ENCODE measurements at regions not wholly inside any gene's neighbourhood (a gene's known extent, or its start where the extent isn't known, plus 50 kb on each side); places are given as distances from the start of the nearest gene placed in this dataset.

DNA sequence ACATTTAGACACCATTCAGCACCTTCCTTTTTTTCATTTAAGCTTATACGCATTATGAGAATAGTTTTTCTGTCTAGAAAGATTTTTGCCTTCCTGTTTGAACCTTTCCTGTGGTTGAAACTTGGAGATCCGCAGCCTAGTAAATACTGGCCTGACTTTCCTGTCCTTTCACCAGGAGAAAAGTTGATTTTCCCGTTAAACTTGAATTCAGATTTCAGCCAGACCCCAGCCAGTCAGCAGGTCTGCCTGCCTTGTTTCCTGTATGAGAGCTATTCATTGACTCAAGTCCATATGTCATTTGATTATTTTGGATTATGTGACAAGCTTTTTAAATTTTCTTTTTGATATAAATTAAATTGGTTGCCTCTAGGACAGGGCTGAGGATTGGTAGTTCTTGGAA is 71.5 kb downstream of the EVX1 start:
- H3K4me1 Mint-ChIP-seq (ENCODE audit: low read depth): peaks cover 6% of the 10 kb centered on the region; the same call in 1 of the 2 replicates

GRCh38 chr7:27315066-27315465 is 72.5 kb downstream of the EVX1 start:
- TF ChIP-seq CTCF (IDR thresholded peaks at IDR 0.05): no peak
- H3K36me3 Mint-ChIP-seq (ENCODE audit: low read depth): no peaks in the 10 kb centered on the region
- no peak for DNase-seq
- H3K9me3 Mint-ChIP-seq: peaks cover 5% of the 10 kb centered on the region; the same call in 1 of the 2 replicates
- H3K4me3 Mint-ChIP-seq: no peak overlapping the region
- peaks cover 6% of the 10 kb centered on the region; the same call in 1 of the 2 replicates for H3K4me1 Mint-ChIP-seq (ENCODE audit: low read depth)
- peaks cover 10% of the 10 kb centered on the region for H3K27me3 Mint-ChIP-seq (ENCODE audit: insufficient read depth)
- H3K27ac Mint-ChIP-seq: no peak overlapping the region

More for the DNA sequence above, 71.5 kb downstream of the EVX1 start:
- H3K36me3 Mint-ChIP-seq (ENCODE audit: low read depth): no peaks in the 10 kb centered on the region
- no peak overlapping the region for H3K4me3 Mint-ChIP-seq
- H3K27me3 Mint-ChIP-seq (ENCODE audit: insufficient read depth): peaks cover 10% of the 10 kb centered on the region
- TF ChIP-seq CTCF (IDR thresholded peaks at IDR 0.05): no peak
- no peak for DNase-seq
- peaks cover 2% of the 10 kb centered on the region; the same call in 1 of the 2 replicates for H3K9me3 Mint-ChIP-seq
- no peak overlapping the region for H3K27ac Mint-ChIP-seq

GRCh38 chr7:27316311-27316710 is 73.7 kb downstream of the EVX1 start:
- Mint-ChIP-seq H3K27me3 (ENCODE audit: insufficient read depth) (peaks cover 6% of the 10 kb centered on the region), H3K4me3 (no peak overlapping the region), H3K4me1 (ENCODE audit: low read depth) (peaks cover 6% of the 10 kb centered on the region; the same call in 1 of the 2 replicates), H3K36me3 (ENCODE audit: low read depth) (no peaks in the 10 kb centered on the region), H3K9me3 (peaks cover 5% of the 10 kb centered on the region; the same call in 1 of the 2 replicates), H3K27ac (no peak overlapping the region)
- DNase-seq: no peak
- TF ChIP-seq CTCF (IDR thresholded peaks at IDR 0.05): no peak

DNA sequence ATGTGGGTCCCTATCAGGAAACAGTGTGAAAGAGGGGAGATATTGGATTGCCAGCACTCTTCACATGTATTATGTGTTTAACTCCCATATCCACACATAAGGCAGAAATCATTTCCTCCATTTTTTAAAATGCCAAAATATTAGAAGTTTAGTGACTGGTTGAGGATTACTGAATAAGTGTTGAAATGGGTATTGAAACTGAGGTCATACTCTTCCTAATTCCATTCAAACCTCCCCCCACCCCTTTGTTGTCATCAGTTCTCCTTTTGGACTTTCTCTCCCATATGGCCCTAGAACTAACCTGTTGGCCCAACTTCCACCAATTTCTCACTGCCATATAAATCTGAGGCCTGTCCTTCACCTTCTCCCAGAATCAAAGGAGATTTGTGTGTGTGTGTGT is 81.6 kb downstream of the EVX1 start:
- TF ChIP-seq CTCF (IDR thresholded peaks at IDR 0.05): no peak
- Mint-ChIP-seq H3K36me3 (ENCODE audit: low read depth) (no peaks in the 10 kb centered on the region), H3K4me3 (no peak overlapping the region), H3K9me3 (peaks cover 1% of the 10 kb centered on the region; the same call in 1 of the 2 replicates), H3K27me3 (ENCODE audit: insufficient read depth) (peaks cover 22% of the 10 kb centered on the region), H3K27ac (no peak overlapping the region), H3K4me1 (ENCODE audit: low read depth) (no peaks in the 10 kb centered on the region)
- DNase-seq: no peak

- peaks cover 13% of the 10 kb centered on the region for H3K27me3 Mint-ChIP-seq (ENCODE audit: insufficient read depth)
- DNase-seq: no peak
Measured at GRCh38 chr7:27329909-27330308, 87.3 kb downstream of the EVX1 start.

More at GRCh38 chr7:27329909-27330308, 87.3 kb downstream of the EVX1 start:
- peaks cover 6% of the 10 kb centered on the region; the same call in 1 of the 2 replicates for H3K4me1 Mint-ChIP-seq (ENCODE audit: low read depth)
- H3K4me3 Mint-ChIP-seq: no peak overlapping the region
- no peak overlapping the region for H3K27ac Mint-ChIP-seq
- H3K36me3 Mint-ChIP-seq (ENCODE audit: low read depth): no peaks in the 10 kb centered on the region
- TF ChIP-seq CTCF (IDR thresholded peaks at IDR 0.05): peak; percentile 37
- H3K9me3 Mint-ChIP-seq: peaks cover 6% of the 10 kb centered on the region; the same call in 1 of the 2 replicates
